GM12864 (cell line): ENCODE measurements at regions not wholly inside any gene's neighbourhood (a gene's known extent, or its start where the extent isn't known, plus 50 kb on each side); places are given as distances from the start of the nearest gene placed in this dataset.

Experiments used
- DNase-seq: peaks from one replicate; pipeline ENCODE4 v3.0.0-alpha.2; 2011; ENCODE audit warnings: low read depth
- H3K4me3 ChIP-seq: 2 replicates; pipeline ENCODE4 v1.5.1; 2011; ENCODE audit warnings: mild to moderate bottlenecking, low read depth, low read length, control low read depth
- TF ChIP-seq, protein P1 (sequence below): IDR thresholded peaks from 2 replicates; pipeline ENCODE4 v1.5.1; 2011; ENCODE audit warnings: low read depth, mild to moderate bottlenecking, moderate library complexity, low read length, control low read depth, inconsistent platforms; ENCODE audit errors: missing control alignments

DNA sequence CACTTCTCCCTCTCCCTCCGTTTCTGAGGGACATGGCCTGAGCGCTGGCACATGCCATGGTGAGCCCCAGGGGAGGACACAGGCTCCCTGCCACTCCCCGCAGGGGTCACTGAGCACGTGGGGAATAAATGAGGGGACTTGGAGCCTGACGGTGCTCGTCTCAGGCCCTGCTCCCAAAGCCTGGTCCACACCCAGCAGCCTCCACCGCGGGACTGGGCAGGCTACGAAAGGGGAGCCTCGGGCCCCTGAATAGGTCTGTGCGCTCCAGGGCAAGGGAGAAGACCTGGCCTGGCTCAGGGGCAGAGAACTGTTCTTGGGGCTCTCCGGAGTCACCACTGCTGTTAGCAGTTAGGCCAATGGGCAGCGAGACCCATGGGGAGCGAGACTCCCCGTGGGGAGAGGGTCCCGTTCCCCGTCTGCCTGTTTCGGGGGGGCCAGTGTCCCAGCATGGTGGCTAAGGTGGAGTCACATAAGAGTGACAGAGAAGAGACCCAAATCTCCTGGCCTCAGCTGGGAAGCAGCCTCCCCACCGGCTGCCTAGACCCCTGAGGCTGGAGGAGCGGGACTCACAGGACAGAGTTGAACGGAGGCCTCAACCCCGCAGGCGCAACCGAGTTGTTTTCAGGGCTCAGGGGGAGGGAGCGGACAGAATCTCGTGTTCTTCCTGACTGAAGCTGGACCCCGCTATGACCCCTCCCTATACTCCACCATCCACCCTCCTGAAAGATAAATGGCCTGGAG, 329.8 kb upstream of the SFSWAP start:
- no peak overlapping the region for H3K4me3 ChIP-seq
- TF ChIP-seq, protein P1, sequence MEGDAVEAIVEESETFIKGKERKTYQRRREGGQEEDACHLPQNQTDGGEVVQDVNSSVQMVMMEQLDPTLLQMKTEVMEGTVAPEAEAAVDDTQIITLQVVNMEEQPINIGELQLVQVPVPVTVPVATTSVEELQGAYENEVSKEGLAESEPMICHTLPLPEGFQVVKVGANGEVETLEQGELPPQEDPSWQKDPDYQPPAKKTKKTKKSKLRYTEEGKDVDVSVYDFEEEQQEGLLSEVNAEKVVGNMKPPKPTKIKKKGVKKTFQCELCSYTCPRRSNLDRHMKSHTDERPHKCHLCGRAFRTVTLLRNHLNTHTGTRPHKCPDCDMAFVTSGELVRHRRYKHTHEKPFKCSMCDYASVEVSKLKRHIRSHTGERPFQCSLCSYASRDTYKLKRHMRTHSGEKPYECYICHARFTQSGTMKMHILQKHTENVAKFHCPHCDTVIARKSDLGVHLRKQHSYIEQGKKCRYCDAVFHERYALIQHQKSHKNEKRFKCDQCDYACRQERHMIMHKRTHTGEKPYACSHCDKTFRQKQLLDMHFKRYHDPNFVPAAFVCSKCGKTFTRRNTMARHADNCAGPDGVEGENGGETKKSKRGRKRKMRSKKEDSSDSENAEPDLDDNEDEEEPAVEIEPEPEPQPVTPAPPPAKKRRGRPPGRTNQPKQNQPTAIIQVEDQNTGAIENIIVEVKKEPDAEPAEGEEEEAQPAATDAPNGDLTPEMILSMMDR = no peak
- no peak for DNase-seq

DNA sequence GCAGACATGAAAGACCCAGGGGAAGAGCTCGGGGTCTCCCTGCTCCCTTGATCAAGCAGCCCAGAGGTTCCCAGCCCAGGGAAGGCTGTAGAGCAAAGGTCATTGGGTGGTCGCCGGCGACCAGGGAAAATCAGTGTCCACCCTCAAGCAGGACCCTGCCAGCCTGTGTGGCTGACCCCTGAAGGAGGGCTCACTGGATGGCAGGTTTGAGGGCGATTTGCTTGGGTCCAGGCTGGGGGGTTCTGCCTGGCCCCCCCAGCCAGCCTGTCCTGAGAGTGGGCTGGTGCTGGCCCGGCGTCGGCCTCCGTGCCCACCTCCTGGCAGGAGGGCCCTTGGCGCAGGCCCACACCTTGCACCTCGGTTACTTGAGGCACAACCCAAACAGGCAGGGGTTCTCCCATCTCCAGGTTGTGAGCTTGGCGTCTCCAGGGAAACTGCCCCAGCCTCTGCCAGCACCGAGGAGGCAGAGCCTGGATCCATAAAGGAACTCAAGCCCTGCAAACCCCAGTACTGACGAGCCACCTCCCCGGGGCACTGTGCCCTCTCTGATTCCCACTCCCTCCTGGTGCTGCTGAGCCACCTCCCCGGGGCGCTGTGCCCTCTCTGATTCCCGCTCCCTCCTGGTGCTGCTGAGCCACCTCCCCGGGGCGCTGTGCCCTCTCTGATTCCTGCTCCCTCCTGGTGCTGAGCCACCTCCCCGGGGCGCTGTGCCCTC, 329.0 kb upstream of the SFSWAP start:
- no peak overlapping the region for H3K4me3 ChIP-seq
- TF ChIP-seq, protein P1 = no peak
- no peak for DNase-seq

DNA sequence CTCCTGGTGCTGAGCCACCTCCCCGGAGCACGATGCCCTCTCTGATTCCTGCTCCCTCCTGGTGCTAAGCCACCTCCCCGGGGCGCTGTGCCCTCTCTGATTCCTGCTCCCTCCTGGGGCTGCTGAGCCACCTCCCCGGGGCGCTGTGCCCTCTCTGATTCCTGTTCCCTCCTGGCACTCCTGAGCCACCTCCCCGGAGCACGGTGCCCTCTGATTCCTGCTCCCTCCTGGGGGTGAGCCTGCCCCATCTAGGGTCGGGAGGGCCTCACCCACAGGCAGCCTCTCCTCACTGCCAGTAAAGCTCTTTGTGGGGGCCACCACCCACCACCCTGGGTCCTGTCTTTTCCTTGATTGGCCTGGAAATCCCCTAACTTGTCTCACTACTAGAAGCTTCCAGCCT, 327.6 kb upstream of the SFSWAP start:
- no peak for DNase-seq
- no peak overlapping the region for H3K4me3 ChIP-seq

DNA sequence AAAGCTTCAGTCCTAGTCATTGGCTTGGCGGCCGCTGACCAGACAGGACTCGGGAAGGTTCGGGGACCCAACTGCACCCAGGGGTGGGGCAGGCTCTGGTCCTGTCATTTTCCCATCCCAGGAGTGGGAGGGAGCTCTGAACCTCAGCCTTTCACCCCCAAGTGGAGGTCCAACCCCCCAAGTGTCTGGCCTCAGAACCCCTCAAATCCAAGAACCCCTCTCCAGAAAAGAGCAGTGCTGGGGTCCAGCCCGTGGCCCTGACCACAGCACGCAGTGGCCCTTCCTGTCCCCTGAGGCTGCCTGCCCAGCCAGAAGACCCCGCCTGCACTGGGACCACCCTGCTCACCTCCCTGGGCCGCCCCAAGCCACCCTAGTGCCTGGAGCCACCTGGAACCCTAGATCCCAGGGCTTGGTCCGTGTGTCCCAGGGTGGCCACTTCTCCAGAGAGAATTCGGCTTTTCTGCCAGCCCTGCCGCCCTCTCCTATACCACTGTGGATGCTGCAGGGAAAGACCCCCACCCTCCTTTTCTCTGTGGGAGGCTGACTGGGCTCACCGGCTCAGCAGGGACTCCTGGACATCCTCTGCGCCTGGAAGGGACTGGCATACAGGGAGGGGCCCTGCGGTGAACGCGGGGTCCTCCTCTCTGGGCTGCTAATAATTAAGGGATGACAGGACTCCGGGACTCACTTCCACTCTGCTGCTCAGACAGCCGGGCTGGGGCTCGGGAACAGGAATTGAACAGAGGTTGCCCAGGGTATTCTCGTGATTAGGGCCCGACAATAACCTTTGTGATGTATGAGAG, 326.9 kb upstream of the SFSWAP start:
- no peak for DNase-seq
- no peak overlapping the region for H3K4me3 ChIP-seq
- TF ChIP-seq, protein P1 = no peak

More for the DNA sequence above, 327.6 kb upstream of the SFSWAP start:
- TF ChIP-seq, protein P1 = no peak

DNA sequence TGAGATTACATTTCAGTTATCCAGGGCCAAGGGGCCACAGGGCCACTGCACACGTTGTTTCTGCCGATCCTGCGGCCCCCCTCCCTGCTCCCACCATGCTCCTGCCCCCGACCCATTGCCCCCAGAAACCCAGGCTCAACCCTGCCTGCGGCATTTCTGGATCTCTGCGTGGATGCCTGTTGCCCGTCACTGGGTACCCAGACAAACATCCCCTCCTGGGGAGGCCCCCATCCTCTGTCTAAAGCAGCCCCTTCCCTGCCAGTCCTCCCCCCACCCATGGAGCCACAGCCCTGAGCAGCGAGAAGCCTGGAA, 326.4 kb upstream of the SFSWAP start:
- TF ChIP-seq, protein P1 = no peak
- no peak for DNase-seq
- H3K4me3 ChIP-seq = no peak overlapping the region

DNA sequence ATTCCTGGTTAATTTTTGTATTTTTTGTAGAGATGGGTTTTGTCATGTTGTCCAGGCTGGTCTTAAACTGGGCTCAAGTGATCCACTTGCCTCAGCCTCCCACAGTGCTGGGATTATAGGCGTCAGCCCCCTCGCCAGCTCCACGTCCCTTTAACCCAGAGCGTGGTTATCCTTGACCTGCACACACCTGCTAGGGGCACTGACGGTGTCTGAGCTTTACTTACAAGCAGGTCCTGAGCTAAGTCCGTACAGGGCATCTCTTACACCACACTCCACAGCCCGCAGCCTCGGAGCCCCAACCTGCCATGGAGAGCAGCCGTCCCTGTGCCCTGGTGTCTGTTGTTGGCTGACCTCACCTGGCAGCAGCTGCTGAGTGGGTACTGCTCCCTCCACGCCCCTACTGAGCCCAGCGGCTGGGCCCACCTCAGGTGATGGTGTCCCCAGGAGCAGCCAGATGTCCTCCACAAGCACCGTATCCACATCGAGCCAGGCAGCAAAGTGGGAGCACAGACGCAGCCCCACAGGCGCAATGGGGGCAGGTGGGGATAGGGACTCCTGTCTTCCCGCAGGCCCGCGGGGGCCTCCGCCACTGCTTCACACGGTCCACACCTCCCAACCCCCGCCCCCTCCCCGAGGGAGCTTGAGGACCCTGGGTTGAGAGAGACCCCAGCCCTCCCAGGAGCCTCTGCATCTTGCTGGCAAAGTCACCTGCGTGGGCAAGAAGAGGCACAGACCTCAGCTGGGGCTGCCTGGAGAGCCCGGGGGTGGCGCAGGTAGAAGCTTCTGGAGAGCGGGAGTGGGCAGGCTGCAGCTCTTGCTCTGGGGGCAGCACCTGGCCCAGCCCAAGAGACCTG, 325.4 kb upstream of the SFSWAP start:
- DNase-seq = no peak
- no peak overlapping the region for H3K4me3 ChIP-seq
- TF ChIP-seq, protein P1 = no peak
